H1 (cell line): ENCODE measurements at regions not wholly inside any gene's neighbourhood (a gene's known extent, or its start where the extent isn't known, plus 50 kb on each side); places are given as distances from the start of the nearest gene placed in this dataset.

Experiments
- BRCA1 ChIP-seq: IDR thresholded peaks from 2 replicates; pipeline ENCODE4 v1.6.1; 2012; ENCODE audit warnings: low read depth, low read length, improper control_type of control experiment
- CEBPB ChIP-seq: IDR thresholded peaks from 2 replicates; pipeline ENCODE4 v1.6.1; 2012; ENCODE audit warnings: low read depth, low read length
- CTCF ChIP-seq, 3 experiments: IDR thresholded peaks; 1 replicate in 2 of 3; 2 replicates in 1 of 3; pipeline versions ENCODE4 v1.5.1 to v1.6.1; 2011; ENCODE audit warnings: low read length in 3 of 3, mild to moderate bottlenecking in 3 of 3, inconsistent platforms in 2 of 3, low read depth in 1 of 3, moderate library complexity in 1 of 3; ENCODE audit not compliant: insufficient read depth in 1 of 3; ENCODE audit errors: control extremely low read depth in 1 of 3
- EZH2 ChIP-seq: fragments of 200-600 bp; sonication (generic); IDR thresholded peaks from 2 replicates; pipeline ENCODE4 v1.7.1; 2012; ENCODE audit warnings: low read depth, mild to moderate bottlenecking, moderate library complexity, low read length, inconsistent platforms; ENCODE audit not compliant: severe bottlenecking
- POLR2A ChIP-seq, 2 experiments: IDR thresholded peaks; 1 replicate in 1 of 2; 2 replicates in 1 of 2; pipeline ENCODE4 v1.6.1; 2011; ENCODE audit warnings: low read depth in 2 of 2, low read length in 2 of 2, mild to moderate bottlenecking in 2 of 2; ENCODE audit errors: control extremely low read depth in 1 of 2
- SAP30 ChIP-seq: fragments of 300-600 bp; sonication (generic); IDR thresholded peaks from 2 replicates; pipeline ENCODE4 v1.7.1; 2012; ENCODE audit warnings: low read length, moderate library complexity, mild to moderate bottlenecking, inconsistent platforms; ENCODE audit not compliant: insufficient read depth, insufficient replicate concordance
- SP1 ChIP-seq: IDR thresholded peaks from 2 replicates; pipeline ENCODE4 v1.6.1; 2011; ENCODE audit warnings: low read depth, low read length
- SP2 ChIP-seq: IDR thresholded peaks from 2 replicates; pipeline ENCODE4 v1.6.1; 2012; ENCODE audit warnings: mild to moderate bottlenecking, low read length, inconsistent platforms
- TF ChIP-seq, protein P1 (sequence below): IDR thresholded peaks from 2 replicates; pipeline ENCODE4 v1.6.1; 2012; ENCODE audit warnings: inconsistent platforms

DNA sequence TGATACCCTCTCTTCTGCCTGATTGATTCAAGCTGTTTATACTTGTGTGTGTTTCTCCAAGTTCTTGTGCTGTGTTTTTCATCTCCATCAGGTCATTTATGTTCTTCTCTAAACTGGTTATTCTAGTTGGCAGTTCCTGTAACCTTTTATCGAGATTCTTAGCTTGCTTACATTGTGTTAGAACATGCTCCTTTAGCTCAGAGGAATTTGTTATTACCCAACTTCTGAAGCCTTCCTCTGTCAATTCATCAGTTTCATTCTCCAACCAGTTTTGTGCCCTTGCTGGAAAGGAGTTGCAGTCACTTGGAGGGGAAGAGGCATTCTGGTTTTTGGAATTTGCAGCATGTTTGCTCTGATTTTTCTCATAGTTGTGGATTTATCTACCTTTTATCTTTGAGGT lies 126.2 kb upstream of the FTMT start:
- no peak for TF ChIP-seq CTCF (IDR thresholded peaks at IDR 0.05; ENCODE audit: control extremely low read depth in 1 of 3, insufficient read depth in 1 of 3, low read depth in 1 of 3, low read length in 3 of 3)
- TF ChIP-seq EZH2: no peak
- TF ChIP-seq SP2: no peak
- no peak for TF ChIP-seq POLR2A (IDR thresholded peaks at IDR 0.05; ENCODE audit: control extremely low read depth in 1 of 2, low read depth in 2 of 2, low read length in 2 of 2)
- TF ChIP-seq SAP30: no peak
- no peak for TF ChIP-seq BRCA1
- no peak for TF ChIP-seq SP1
- TF ChIP-seq, protein P1, sequence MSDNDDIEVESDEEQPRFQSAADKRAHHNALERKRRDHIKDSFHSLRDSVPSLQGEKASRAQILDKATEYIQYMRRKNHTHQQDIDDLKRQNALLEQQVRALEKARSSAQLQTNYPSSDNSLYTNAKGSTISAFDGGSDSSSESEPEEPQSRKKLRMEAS: no peak
- TF ChIP-seq CEBPB: no peak
